ENCODE measurements at regions not wholly inside any gene's neighbourhood (a gene's known extent, or its start where the extent isn't known, plus 50 kb on each side); places are given as distances from the start of the nearest gene placed in this dataset.

GRCh38 chr16:64853551-64853950 is 268.3 kb downstream of the CDH11 start:
- Histone ChIP-seq H3K9me3 (no peaks in the 10 kb centered on the region), H3K36me3 (no peaks in the 10 kb centered on the region), H3K27ac (no peak overlapping the region), H3K4me1 (ENCODE audit: control insufficient read depth in 1 of 2, low read depth in 2 of 2) (no peaks in the 10 kb centered on the region), H3K27me3 (replicated peaks; ENCODE audit: insufficient read depth) (no peaks in the 10 kb centered on the region), H3K4me3 (no peak overlapping the region)
- DNase-seq (ENCODE audit: low spot score) (no peak), ATAC-seq (ENCODE audit: insufficient number of reproducible peaks, low FRiP score, low read depth) (no peak)
- TF ChIP-seq CTCF (IDR thresholded peaks at IDR 0.05), result no peak

- H3K9me3 ChIP-seq, result no peaks in the 10 kb centered on the region
- no peak overlapping the region for H3K4me3 ChIP-seq
- DNase-seq (ENCODE audit: low spot score) (no peak), ATAC-seq (ENCODE audit: insufficient number of reproducible peaks, low FRiP score, low read depth) (no peak)
- H3K36me3 ChIP-seq, result no peaks in the 10 kb centered on the region
- TF ChIP-seq CTCF (IDR thresholded peaks at IDR 0.05), result no peak
- H3K4me1 ChIP-seq (ENCODE audit: control insufficient read depth in 1 of 2, low read depth in 2 of 2), result no peaks in the 10 kb centered on the region
- H3K27ac ChIP-seq, result no peak overlapping the region
- no peaks in the 10 kb centered on the region for H3K27me3 ChIP-seq (replicated peaks; ENCODE audit: insufficient read depth)
Observed at GRCh38 chr16:64846966-64847365, 274.9 kb downstream of the CDH11 start.

GRCh38 chr16:64845071-64845470 is 276.8 kb downstream of the CDH11 start:
- H3K4me3 ChIP-seq, result no peak overlapping the region
- no peak for ATAC-seq (ENCODE audit: insufficient number of reproducible peaks, low FRiP score, low read depth)
- H3K27ac ChIP-seq, result no peak overlapping the region
- H3K4me1 ChIP-seq (ENCODE audit: control insufficient read depth in 1 of 2, low read depth in 2 of 2), result no peaks in the 10 kb centered on the region
- no peak for TF ChIP-seq CTCF (IDR thresholded peaks at IDR 0.05)
- DNase-seq (ENCODE audit: low spot score), result no peak
- no peaks in the 10 kb centered on the region for H3K27me3 ChIP-seq (replicated peaks; ENCODE audit: insufficient read depth)
- H3K36me3 ChIP-seq, result no peaks in the 10 kb centered on the region
- no peaks in the 10 kb centered on the region for H3K9me3 ChIP-seq

- H3K4me1 ChIP-seq (ENCODE audit: control insufficient read depth in 1 of 2, low read depth in 2 of 2), result no peaks in the 10 kb centered on the region
- DNase-seq (ENCODE audit: low spot score) (no peak), ATAC-seq (ENCODE audit: insufficient number of reproducible peaks, low FRiP score, low read depth) (no peak)
- H3K27me3 ChIP-seq (replicated peaks; ENCODE audit: insufficient read depth), result no peaks in the 10 kb centered on the region
- no peak for TF ChIP-seq CTCF (IDR thresholded peaks at IDR 0.05)
- H3K4me3 ChIP-seq, result no peak overlapping the region
- H3K9me3 ChIP-seq, result no peaks in the 10 kb centered on the region
- H3K36me3 ChIP-seq, result no peaks in the 10 kb centered on the region
- no peak overlapping the region for H3K27ac ChIP-seq
Observed at GRCh38 chr16:64841482-64841881, 280.4 kb downstream of the CDH11 start.

- no peaks in the 10 kb centered on the region for H3K36me3 ChIP-seq
- DNase-seq (ENCODE audit: low spot score), result no peak
- H3K9me3 ChIP-seq, result no peaks in the 10 kb centered on the region
- TF ChIP-seq CTCF (IDR thresholded peaks at IDR 0.05), result no peak
- H3K27ac ChIP-seq, result no peak overlapping the region
- no peaks in the 10 kb centered on the region for H3K4me1 ChIP-seq (ENCODE audit: control insufficient read depth in 1 of 2, low read depth in 2 of 2)
- no peaks in the 10 kb centered on the region for H3K27me3 ChIP-seq (replicated peaks; ENCODE audit: insufficient read depth)
- no peak for ATAC-seq (ENCODE audit: insufficient number of reproducible peaks, low FRiP score, low read depth)
- no peak overlapping the region for H3K4me3 ChIP-seq
Observed at GRCh38 chr16:64841071-64841470, 280.8 kb downstream of the CDH11 start.
